DOHH2 (cell line): ENCODE measurements at regions not wholly inside any gene's neighbourhood (a gene's known extent, or its start where the extent isn't known, plus 50 kb on each side); places are given as distances from the start of the nearest gene placed in this dataset.

Source experiments
- H3F3A ChIP-seq: fragments of 200-600 bp; sonication (generic), shearing (Covaris generic); 2 replicates; pipeline ENCODE4 v1.6.0; 2016; ENCODE audit warnings: antibody characterized with exemption, mild to moderate bottlenecking; ENCODE audit not compliant: control insufficient read depth, insufficient read depth
- H3K27ac ChIP-seq: fragments of 200-600 bp; sonication (generic); 2 replicates; pipeline ENCODE4 v1.5.1; 2014; ENCODE audit warnings: low read depth, mild to moderate bottlenecking, low read length, moderate library complexity
- H3K27me3 ChIP-seq: fragments of 200-600 bp; sonication (generic); 2 replicates; pipeline ENCODE4 v1.6.1; 2014; ENCODE audit warnings: mild to moderate bottlenecking, low read length, mixed read lengths; ENCODE audit not compliant: control insufficient read depth
- H3K36me3 ChIP-seq: fragments of 200-600 bp; sonication (generic); 2 replicates; pipeline ENCODE4 v1.6.1; 2014; ENCODE audit warnings: mild to moderate bottlenecking, low read length, moderate library complexity, mixed read lengths; ENCODE audit not compliant: control insufficient read depth
- H3K4me1 ChIP-seq: fragments of 200-600 bp; sonication (generic); 2 replicates; pipeline ENCODE4 v1.6.1; 2014; ENCODE audit warnings: mild to moderate bottlenecking, low read length, mixed read lengths; ENCODE audit not compliant: control insufficient read depth
- H3K4me2 ChIP-seq: fragments of 200-600 bp; sonication (generic); 2 replicates; pipeline ENCODE4 v1.6.0; 2014; ENCODE audit warnings: mild to moderate bottlenecking, low read length, moderate library complexity
- H3K4me3 ChIP-seq: fragments of 200-600 bp; sonication (generic); 2 replicates; pipeline ENCODE4 v1.5.1; 2014; ENCODE audit warnings: mild to moderate bottlenecking, low read length, mixed read lengths
- H3K79me2 ChIP-seq: fragments of 200-600 bp; sonication (generic); 2 replicates; pipeline ENCODE4 v1.6.1; 2014; ENCODE audit warnings: mild to moderate bottlenecking, low read length, mixed read lengths; ENCODE audit not compliant: control insufficient read depth
- H3K9me2 ChIP-seq: fragments of 200-600 bp; sonication (generic); replicated peaks from 2 replicates; pipeline ENCODE4 v1.6.1; 2014; ENCODE audit warnings: mild to moderate bottlenecking, low read length, mixed read lengths; ENCODE audit not compliant: control insufficient read depth
- H3K9me3 ChIP-seq: fragments of 200-600 bp; sonication (generic); 2 replicates; pipeline ENCODE4 v1.6.1; 2014; ENCODE audit warnings: antibody characterized with exemption, low read length, mixed read lengths; ENCODE audit not compliant: control insufficient read depth, insufficient read depth
- H4K20me1 ChIP-seq: fragments of 200-600 bp; sonication (generic); 2 replicates; pipeline ENCODE4 v1.6.0; 2014; ENCODE audit warnings: low read depth, mild to moderate bottlenecking, antibody characterized with exemption, low read length, moderate library complexity; ENCODE audit not compliant: control insufficient read depth, insufficient read depth
- CTCF ChIP-seq: fragments of 200-600 bp; sonication (generic); IDR thresholded peaks from one replicate; pipeline ENCODE4 v1.5.1; 2014; ENCODE audit warnings: antibody characterized with exemption, mild to moderate bottlenecking, low read depth, low read length; ENCODE audit not compliant: poor library complexity, severe bottlenecking
- EZH2phosphoT487 ChIP-seq: fragments of 200-600 bp; sonication (generic); IDR thresholded peaks from 2 replicates; pipeline ENCODE4 v1.6.1; 2017; ENCODE audit warnings: borderline replicate concordance, mild to moderate bottlenecking, antibody characterized with exemption, low read length, moderate library complexity, mixed read lengths

- Histone ChIP-seq H3K36me3 (no peaks in the 10 kb centered on the region), H3K27ac (no peak overlapping the region), H3K9me3 (no peaks in the 10 kb centered on the region), H4K20me1 (no peaks in the 10 kb centered on the region), H3K9me2 (no peaks in the 10 kb centered on the region), H3K4me2 (no peak overlapping the region), H3F3A (no peaks in the 10 kb centered on the region), H3K27me3 (no peaks in the 10 kb centered on the region; the same call in 1 of the 2 replicates), H3K4me3 (no peak overlapping the region), H3K4me1 (peaks cover 1% of the 10 kb centered on the region), H3K79me2 (no peaks in the 10 kb centered on the region)
- TF ChIP-seq CTCF (no peak), EZH2phosphoT487 (no peak)
Measured at GRCh38 chr2:47277987-47278386, 91.1 kb upstream of the EPCAM start.

GRCh38 chr2:47277187-47277586 lies 91.9 kb upstream of the EPCAM start:
- Histone ChIP-seq H3K79me2 (no peaks in the 10 kb centered on the region), H3K27me3 (no peaks in the 10 kb centered on the region), H3K4me1 (peaks cover 9% of the 10 kb centered on the region), H3K4me3 (no peak overlapping the region), H3K9me3 (no peaks in the 10 kb centered on the region), H4K20me1 (no peaks in the 10 kb centered on the region), H3F3A (no peaks in the 10 kb centered on the region), H3K4me2 (no peak overlapping the region), H3K36me3 (no peaks in the 10 kb centered on the region), H3K9me2 (no peaks in the 10 kb centered on the region), H3K27ac (no peak overlapping the region)
- TF ChIP-seq CTCF (no peak), EZH2phosphoT487 (no peak)

GRCh38 chr2:47276061-47276460 lies 93.0 kb upstream of the EPCAM start:
- Histone ChIP-seq H3K36me3 (no peaks in the 10 kb centered on the region), H3K4me3 (no peak overlapping the region), H3K9me2 (no peaks in the 10 kb centered on the region), H3K27ac (no peak overlapping the region), H3K9me3 (no peaks in the 10 kb centered on the region), H3K27me3 (no peaks in the 10 kb centered on the region), H3F3A (no peaks in the 10 kb centered on the region), H3K4me2 (no peak overlapping the region), H3K79me2 (no peaks in the 10 kb centered on the region), H4K20me1 (no peaks in the 10 kb centered on the region), H3K4me1 (peaks cover 20% of the 10 kb centered on the region)
- TF ChIP-seq EZH2phosphoT487, result no peak
- TF ChIP-seq CTCF, result no peak
